HG03520 (cell line): ENCODE measurements at regions not wholly inside any gene's neighbourhood (a gene's known extent, or its start where the extent isn't known, plus 50 kb on each side); places are given as distances from the start of the nearest gene placed in this dataset.
A peak's percentile ranks its signal among the peaks of the same experiment; 100 is the strongest.
"Not testable (repeated sequence)": the region's sequence is repeated elsewhere in the genome, so short reads cannot be mapped to it uniquely, and the experiment has no call there.

ENCODE experiments used
- ATAC-seq: cut with Tn5 transposase; IDR thresholded peaks from one replicate; pipeline ENCODE4 v1.9.1; 2021; ENCODE audit warnings: mild to moderate bottlenecking, moderate library complexity; ENCODE audit not compliant: unreplicated experiment

DNA sequence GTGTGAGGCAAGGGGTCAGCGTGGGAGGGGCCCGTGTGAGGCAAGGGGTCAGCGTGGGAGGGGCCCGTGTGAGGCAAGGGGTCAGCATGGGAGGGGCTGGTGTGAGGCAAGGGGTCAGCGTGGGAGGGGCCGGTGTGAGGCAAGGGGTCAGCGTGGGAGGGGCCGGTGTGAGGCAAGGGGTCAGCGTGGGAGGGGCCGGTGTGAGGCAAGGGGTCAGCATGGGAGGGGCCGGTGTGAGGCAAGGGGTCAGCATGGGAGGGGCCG, 119.2 kb downstream of the SEPTIN14 start:
- ATAC-seq: not testable (repeated sequence)

DNA sequence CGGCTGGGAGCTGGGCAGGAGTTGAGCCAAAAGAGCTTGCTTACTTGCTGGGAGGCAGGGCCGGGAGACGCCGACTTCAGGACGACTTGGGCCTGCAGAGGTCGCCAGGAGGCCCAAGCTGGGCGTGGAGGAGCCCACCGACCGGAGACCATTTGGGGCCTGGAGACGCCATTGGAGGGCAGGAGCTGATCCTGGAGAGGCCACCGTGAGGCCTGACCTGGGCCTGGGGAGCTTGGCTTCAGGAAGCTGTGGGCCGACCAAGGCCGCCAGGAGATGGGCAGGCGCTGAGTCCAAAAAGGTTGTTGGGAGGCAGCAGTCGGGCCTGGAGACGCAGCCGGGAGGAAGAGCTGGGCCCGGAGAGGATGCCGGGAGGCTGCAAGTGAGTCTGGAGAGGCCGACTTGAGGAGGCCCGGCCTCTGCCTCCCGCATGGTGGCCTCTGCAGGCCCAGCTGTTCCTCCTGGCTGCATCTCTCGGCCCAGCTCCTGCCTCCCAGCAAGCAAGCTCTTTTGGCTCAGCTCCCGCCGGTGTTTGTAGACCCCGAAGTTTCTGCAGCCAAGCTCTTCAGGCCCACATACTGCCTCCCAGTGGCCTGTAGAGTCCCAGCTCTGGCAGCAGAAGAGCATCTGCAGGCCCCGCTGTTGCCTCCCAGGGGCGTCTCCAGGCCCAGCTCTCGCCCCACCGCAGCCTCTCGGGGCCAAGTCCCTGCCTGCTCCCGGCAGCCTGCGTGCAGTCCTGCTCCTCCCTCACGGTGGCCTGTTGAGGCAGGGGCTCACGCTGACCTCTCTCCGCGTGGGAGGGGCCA, 119.7 kb downstream of the SEPTIN14 start:
- not testable (repeated sequence) for ATAC-seq

DNA sequence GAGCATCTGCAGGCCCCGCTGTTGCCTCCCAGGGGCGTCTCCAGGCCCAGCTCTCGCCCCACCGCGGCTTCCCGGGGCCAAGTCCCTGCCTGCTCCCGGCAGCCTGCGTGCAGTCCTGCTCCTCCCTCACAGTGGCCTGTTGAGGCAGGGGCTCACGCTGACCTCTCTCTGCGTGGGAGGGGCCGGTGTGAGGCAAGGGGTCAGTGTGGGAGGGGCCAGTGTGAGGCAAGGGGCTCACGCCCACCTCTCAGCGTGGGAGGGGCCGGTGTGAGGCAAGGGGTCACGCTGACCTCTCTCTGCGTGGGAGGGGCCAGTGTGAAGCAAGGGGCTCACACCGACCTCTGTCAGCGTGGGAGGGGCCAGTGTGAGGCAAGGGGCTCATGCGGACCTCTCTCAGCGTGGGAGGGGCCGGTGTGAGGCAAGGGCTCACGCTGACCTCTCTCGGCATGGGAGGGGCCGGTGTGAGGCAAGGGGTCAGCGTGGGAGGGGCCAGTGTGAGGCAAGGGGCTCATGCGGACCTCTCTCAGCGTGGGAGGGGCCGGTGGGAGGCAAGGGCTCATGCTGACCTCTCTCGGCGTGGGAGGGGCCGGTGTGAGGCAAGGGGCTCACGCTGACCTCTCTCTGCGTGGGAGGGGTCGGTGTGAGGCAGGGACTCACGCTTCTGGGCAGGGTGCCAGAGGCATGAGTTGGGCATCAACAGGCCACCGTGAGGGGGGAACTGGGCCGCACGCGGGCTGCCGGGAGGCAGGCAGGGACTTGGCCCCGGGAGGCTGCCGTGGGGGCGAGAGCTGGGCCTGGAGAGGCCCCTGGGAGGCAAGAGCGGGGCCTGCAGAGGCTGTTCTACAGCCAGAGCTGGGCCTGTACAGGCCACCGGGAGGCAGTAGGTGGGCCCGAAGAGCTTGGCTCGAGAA, 120.6 kb downstream of the SEPTIN14 start:
- ATAC-seq: not testable (repeated sequence)

DNA sequence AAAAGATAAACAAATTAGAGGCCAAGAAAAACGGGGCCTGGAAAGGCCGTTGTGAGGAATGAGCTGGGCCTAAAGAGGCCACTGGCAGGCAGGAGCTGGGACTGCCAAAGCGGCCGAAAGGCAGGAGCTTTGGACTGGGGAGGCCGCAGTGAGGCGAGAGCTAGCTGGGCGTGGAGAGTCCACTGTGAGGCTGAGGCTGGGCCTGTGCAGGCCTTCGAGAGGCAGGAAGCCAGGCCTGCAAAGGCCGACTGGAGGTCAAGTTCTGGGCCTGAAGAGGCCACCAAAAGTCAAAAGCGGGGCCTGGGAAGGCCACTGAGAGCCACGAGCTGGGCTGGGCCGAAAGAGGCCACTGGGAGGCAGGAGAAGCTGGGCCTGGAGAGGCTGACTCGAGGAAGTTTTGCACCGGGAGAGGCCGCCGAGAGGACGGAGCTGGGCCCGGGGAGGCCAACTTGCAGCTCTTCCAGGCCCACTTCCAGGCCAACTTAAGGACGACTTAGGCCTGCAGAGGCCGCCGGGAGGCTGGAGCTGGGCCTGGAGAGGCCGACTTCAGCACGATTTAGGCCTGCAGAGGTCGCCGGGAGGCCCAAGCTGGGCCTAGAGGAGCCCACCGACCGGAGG, 121.8 kb downstream of the SEPTIN14 start:
- not testable (repeated sequence) for ATAC-seq

DNA sequence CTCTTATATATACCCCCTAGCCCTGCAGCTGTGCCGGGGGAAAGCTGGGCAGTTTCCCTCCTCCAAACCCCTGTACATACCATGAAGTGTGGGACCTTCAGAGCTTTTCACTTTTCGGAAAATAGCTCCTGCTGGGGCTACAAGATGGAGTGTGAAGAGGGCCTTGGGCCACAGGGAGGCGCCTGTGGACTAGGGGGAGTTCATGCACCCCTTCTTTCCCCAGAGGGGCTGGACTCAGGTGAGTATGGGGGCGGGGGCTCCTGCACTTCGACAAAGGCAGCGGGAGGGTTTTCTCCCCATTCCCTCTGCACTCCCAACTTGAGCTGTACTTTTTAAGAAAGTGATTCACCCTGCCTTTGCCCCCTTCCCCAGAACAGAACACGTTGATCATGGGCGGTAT, 122.5 kb downstream of the SEPTIN14 start:
- not testable (repeated sequence) for ATAC-seq

DNA sequence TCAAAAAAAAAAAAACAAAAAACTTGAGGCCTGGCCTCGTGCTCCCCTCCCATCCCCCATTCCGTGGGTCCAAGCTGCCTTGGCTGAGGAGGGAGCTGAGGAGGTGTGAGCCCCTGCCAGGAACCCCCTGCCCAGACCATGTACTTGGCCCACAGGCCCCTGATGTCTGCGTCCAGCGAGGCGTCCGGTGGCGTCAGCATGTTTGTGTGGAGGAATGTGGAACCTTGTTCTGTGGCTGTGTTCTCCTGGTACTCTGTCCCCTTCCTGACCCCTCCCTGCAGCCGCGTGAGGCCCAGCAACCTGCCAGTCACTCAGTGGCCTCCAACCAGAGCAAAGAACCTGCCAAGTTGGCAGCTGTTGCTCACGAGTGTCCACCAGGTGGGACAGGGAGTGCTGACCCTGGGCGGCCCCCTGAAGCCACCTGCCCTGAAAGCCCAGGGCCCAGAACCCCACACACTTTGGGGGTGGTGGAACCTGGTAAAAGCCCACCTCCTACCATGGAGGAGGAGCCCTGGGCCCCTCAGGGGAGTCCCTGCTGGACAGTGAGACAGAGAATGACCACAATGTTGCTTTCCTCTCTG, 125.8 kb downstream of the SEPTIN14 start:
- ATAC-seq: not testable (repeated sequence)

DNA sequence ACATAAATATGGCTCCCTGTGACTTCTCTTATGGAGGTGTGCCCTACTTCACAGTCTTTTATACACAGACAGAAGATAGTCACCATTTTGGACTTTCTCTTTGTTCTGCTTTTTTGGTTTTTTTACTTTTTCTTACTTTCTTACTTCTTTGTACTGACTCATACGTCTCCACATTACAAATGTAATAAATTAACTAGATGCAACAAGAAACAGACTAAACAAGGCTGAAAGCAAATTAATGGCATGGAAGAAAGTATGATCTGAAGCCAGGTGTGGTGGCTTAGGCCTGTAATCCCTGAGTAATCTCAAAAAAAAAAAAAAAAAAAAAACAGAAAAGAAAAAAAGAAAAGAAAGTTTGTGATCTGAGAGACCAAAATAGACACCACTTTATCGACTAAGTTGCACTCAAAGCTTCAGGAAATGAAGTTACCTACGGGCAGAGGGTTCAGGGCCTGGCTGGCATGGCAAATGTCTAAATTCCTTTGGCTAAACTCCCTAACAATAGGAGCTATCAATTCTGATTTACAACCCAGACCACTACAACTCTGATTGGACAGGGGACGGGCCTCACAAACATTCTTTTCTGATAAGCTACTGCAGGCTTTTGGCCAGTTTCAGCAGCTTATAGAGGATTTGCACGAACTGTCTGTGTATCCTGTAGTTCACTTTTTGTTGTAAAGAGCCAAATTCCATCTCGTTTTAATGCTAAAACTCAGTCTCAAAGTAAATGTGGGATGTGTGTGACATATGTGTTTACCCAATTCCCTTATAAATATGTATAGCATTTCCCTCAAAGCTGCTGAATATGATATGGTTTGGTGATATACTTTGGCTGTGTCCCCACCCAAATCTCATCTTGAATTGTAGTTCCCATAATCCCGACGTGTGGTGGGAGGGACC, 129.1 kb downstream of the SEPTIN14 start:
- ATAC-seq: no peak

DNA sequence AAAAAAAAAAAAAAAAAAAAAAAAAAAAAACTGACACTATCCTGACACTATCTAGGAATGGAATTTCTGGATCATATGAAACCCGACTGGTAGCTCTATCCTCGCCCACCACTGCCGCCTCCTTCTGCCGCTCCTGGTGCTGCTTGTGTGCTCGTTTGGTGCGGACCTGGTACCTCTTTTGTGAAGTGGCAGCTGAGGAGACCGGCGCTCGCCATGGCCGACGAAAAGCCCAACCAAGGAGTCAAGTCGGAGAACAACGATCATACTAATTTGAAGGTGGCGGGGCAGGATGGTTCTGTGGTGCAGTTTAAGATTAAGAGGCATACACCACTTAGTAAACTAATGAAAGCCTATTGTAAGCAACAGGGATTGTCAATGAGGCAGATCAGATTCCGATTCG, 130.6 kb downstream of the SEPTIN14 start:
- ATAC-seq: no peak

DNA sequence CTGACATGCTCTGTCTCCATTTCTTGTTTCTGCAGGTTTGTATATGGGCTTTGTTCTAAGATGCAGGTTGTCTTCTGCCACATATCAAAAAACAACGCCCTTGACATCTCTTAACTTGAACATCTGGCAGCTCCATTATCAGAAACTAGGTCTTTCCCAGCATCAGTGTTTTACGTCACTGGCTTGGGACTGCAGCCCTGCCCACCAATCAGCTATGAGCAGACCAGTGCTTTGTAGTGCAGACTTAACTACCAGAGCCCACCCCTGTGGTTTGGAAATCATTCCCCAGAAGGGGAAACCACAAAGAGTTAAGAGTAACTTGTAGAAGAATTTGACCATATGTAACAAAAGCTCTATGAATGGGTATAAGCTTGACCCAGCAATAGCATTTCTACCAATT, 132.4 kb downstream of the SEPTIN14 start:
- no peak for ATAC-seq

DNA sequence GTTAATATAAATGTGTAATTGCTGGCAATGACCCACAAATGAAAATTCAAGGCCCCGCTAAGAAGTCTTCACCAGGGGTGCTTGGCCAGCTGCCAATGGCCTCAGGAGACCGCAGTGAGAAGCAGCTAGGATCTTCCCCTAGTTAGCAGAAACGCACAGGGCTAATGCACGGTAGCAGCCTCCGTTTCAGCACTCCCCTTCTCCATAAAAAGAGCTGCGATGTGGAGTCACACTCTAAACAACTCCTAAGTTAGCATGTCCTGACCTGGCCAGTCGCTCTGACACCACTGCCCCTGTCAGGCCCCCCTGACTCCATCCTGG, 139.0 kb downstream of the SEPTIN14 start:
- ATAC-seq: no peak

DNA sequence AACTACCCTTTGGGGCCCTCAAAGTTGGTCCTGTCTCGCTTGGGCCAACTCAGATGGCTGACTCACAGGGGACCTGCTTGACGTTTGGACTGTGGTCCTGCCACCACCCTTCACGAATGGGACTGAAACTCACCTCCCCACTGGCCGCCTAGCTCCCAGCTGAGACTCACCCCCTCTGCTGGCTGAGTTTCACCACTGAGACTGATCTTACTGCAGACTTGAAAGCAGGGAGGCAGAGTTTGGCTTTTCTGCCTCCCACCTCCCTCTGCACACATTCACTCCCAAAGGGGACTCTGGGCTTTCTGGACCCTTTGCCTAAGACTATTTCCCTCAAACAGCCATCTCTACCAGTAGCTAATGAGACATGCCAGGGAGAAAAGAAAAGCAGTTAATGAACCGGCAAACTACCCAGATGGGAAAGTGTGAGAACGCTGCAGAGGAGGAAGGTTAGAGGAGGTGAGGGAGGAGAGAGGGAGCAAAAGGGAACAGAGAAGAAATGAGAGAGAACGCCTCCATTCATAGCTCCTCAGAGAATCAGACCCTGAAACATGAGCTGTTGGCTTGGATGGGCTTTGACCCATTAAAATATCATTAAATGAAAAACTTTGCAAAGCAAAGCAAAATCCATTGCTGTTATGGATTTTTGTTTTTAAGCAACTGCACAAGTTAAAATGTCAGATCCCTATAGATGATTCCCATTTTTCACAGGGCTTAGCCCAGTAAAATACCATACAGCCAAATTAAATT, 139.5 kb downstream of the SEPTIN14 start:
- ATAC-seq: peak; percentile 98

DNA sequence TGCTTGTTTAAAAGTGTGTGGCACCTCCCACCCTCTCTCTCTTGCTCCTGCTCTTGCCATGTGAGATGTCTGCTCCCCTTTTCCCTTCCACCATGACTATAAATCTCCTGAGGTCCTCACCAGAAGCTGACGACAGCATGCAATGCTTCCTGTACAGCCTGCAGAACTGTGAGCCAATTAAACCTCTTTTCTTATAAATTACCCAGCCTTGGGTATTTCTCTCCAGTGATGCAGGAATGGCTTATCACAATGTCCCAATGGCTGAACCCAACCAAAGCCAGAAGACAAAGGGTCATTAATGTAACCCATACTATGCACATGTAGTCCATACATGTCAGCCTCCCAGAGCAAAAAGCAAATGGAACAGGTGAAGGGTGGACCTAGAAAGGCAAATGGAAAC, 141.5 kb downstream of the SEPTIN14 start:
- ATAC-seq: not testable (repeated sequence)

DNA sequence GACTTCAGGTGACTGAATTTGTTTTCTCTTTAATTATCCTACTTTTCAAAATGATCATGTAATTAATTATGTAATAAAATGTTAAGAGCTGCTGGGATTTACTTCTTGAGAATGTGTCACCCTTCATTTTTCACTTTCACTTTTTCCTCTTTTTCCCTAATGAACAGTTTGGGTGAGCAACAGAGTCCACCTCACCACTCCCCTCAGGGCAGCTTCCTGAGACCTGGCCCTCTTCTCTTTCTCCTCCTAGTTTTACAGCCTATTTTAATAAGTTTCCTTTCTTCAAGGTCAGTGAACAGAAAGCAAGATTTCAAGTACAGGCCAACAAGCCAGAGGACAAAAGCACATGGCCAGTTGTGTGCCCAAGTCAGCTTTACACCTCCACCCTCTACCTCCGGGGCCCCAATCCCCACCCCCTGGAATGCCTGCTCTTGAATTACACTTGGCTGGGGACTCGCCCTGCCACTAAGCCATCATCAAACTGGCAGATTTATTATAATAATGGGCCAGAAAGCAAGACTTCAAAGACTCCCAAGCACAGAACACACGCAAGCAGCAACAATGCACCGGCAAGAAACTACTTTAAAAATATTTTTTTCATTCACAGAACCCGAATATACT, 143.1 kb upstream of the VOPP1 start:
- ATAC-seq: not testable (repeated sequence)

DNA sequence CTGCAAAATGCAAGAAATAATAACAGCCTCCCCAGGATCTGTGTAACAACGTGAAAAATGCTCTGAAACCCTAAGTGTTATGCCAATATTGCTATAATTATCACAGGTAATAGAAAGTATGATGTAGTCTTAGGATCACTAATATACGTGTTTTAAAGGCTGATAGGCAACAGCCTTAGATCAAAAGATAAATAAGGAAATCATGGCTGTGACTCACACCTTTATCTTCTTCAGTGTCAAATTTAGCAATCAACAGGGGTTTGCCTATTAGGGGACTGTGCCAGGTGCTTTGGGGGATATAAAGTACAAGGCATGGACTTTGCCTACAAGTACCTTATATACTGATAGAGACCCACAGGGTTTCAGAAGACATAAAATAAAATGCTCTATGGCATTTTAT, 142.1 kb upstream of the VOPP1 start:
- not testable (repeated sequence) for ATAC-seq

DNA sequence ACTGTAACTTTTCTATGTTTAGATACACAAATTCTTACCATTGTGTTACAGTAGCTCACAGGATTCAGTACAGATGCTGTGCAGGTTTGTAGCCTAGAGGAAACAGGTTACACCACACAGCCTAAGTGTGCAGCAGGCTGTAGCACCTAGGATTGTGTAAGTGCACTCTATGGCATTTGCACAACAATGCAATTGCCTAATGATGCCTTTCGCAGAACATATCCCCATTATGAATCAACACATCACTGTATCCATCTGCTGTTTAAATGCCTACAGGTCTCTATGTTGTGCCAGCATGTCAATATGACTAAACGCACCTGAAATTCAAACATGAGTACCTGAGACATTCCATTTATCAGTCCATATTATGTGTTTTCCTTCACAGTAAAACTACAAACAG, 138.0 kb upstream of the VOPP1 start:
- ATAC-seq: not testable (repeated sequence)

DNA sequence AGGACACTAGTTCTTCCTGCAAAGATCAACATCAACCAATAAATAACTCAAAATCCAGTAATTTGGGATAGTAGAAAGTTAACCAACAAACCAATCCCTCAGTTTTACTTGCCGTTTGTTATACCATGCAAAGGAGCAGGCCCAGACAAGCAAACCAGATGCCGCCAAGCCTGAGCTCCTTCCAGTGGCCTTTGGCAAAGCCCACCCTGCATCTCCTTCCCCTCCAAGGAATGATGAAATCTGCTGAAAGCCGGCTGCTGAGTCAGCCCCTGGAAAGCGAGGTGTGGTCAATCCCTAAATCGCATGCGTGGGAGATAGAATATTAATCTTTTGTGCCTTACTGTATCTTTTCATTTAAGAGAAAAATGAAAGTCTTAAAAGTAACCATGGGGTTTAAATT, 135.7 kb upstream of the VOPP1 start:
- not testable (repeated sequence) for ATAC-seq

DNA sequence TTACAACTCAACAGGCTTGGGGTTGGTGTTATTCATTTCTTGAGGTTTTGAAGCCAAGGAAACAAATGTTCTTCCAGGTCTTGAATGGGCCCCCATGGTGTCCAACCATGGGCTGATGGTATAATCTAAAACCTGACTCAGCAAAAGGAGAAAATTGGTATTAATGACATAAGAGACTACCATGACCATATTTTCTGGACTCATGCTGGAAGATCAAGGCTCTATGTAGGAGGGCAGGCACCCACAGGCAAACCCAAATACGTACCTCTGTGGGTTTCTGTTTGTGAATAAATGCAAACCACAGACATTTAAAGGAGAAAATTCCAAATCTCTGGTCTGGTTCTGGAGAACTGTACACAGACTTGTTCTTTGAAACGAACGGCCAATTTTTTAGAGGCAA, 135.1 kb upstream of the VOPP1 start:
- ATAC-seq: not testable (repeated sequence)

DNA sequence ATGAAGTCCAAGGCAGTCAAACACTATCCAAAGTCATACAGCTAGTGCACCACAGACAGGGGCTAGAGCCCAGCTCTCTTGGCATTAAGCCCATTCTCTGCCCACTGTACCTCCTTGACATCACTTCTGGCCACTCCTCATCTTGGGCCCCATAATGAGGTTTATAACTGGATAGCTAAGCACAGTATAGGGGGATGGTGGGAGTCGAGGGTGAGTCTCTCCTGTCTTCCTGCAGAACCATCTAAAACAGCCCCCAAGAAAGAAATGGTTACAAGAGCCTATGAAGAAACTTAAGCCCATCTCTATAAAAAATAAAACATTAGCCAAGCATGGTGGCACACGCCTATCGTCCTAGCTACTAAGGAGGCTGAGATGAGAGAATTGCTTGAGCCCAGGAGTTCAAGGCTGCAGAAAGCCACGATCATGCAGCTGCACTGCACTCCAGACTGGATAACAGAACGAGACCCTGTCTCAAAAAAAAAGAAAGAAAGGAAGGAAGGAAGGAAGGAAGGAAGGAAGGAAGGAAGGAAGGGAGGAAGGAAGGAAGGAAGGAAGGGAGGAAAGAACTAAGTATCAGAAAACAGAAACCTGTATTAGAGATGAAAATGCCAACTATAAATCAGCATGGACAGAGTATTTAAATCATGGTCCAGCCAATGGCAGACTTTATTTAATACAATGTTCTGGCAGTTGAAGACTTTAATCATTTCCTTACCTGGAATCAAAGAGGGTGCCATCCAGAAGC, 134.3 kb upstream of the VOPP1 start:
- not testable (repeated sequence) for ATAC-seq
